HepG2 (cell line): ENCODE measurements at regions not wholly inside any gene's neighbourhood (a gene's known extent, or its start where the extent isn't known, plus 50 kb on each side); places are given as distances from the start of the nearest gene placed in this dataset.

Source experiments
- ARID3A ChIP-seq: IDR thresholded peaks from 2 replicates; pipeline ENCODE4 v1.6.1; 2012; ENCODE audit warnings: low read depth, low read length, improper control_type of control experiment
- KAT8 ChIP-seq: IDR thresholded peaks from 2 replicates; pipeline ENCODE4 v1.6.1; 2016; ENCODE audit warnings: missing genetic modification reagents, missing compliant biosample characterization
- MBD4 ChIP-seq: IDR thresholded peaks from 2 replicates; pipeline ENCODE4 v1.6.1; 2012; ENCODE audit warnings: low read length, inconsistent platforms, borderline replicate concordance
- ZNF318 ChIP-seq: sonication (generic); formaldehyde crosslinking; IDR thresholded peaks from 2 replicates; pipeline ENCODE4 v1.4.0; 2020; ENCODE audit warnings: mild to moderate bottlenecking, missing genetic modification reagents

GRCh38 chr2:187136646-187137045, 287.7 kb upstream of the ZSWIM2 start (continued):
- TF ChIP-seq ZNF318 (CRISPR knock-in tag) (no peak), ARID3A (no peak), KAT8 (CRISPR knock-in tag) (no peak), MBD4 (no peak)
